ENCODE measurements at regions not wholly inside any gene's neighbourhood (a gene's known extent, or its start where the extent isn't known, plus 50 kb on each side); places are given as distances from the start of the nearest gene placed in this dataset.

- no peak for TF ChIP-seq POLR2AphosphoS5 (IDR thresholded peaks at IDR 0.05; ENCODE audit: low read depth, low read length)
- TF ChIP-seq CTCF (IDR thresholded peaks at IDR 0.05 in 2 of 3, conservative IDR thresholded peaks at IDR 0.05 in 1 of 3; ENCODE audit: borderline replicate concordance in 1 of 3, insufficient read depth in 1 of 3, low read depth in 2 of 3, low read length in 2 of 3) = no peak
- no peak for TF ChIP-seq EZH2 (IDR thresholded peaks at IDR 0.05)
- no peak for TF ChIP-seq POLR2A (IDR thresholded peaks at IDR 0.05; ENCODE audit: borderline replicate concordance, extremely low read depth, insufficient read depth, insufficient read length)
- no peak for TF ChIP-seq YY1 (IDR thresholded peaks at IDR 0.05; ENCODE audit: extremely low read depth, insufficient replicate concordance, low read depth, low read length)
- TF ChIP-seq REST (IDR thresholded peaks at IDR 0.05; ENCODE audit: low read depth) = no peak
- no peak for TF ChIP-seq EZH2phosphoT487 (IDR thresholded peaks at IDR 0.05; ENCODE audit: borderline replicate concordance)
Observed at GRCh38 chr4:180207921-180208320, 2035.3 kb upstream of the TENM3 start.

All from HCT116 (cell line).